Fibroblast of pulmonary artery (primary cell): ENCODE measurements at regions not wholly inside any gene's neighbourhood (a gene's known extent, or its start where the extent isn't known, plus 50 kb on each side); places are given as distances from the start of the nearest gene placed in this dataset.

Source experiments
- DNase-seq: peaks from one replicate; pipeline ENCODE4 v3.0.0-alpha.2; 2010; ENCODE audit warnings: low read depth
- H3K4me3 ChIP-seq: replicated peaks from 2 replicates; pipeline ENCODE4 v1.5.1; 2011; ENCODE audit warnings: low read depth, mild to moderate bottlenecking, control low read depth, low read length, moderate library complexity
- TF ChIP-seq, protein P1 (sequence below): IDR thresholded peaks from 2 replicates; pipeline ENCODE4 v1.5.1; 2011; ENCODE audit warnings: mild to moderate bottlenecking, control low read depth, low read length, inconsistent platforms; ENCODE audit errors: missing control alignments

DNA sequence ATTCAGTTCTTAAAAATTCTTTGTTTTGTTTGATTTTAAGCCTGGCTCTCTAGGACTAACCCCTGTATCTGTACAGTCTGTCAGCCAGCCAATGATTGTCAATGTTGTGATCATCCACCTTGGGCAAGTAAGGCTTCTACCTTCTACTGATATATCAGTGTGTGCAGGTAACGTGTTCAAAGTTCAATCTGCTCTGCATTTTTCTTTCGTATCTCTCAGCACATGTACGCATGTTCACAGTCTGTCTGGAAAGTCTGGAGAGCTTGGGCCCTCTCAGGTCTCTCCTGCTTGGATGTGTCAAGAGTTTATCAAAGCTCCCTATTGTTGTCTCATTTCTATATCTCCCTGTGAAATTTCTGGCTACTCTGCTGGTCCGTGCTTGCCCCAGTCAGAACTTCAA, 138.6 kb upstream of the VRK1 start:
- no peak for DNase-seq
- TF ChIP-seq, protein P1, sequence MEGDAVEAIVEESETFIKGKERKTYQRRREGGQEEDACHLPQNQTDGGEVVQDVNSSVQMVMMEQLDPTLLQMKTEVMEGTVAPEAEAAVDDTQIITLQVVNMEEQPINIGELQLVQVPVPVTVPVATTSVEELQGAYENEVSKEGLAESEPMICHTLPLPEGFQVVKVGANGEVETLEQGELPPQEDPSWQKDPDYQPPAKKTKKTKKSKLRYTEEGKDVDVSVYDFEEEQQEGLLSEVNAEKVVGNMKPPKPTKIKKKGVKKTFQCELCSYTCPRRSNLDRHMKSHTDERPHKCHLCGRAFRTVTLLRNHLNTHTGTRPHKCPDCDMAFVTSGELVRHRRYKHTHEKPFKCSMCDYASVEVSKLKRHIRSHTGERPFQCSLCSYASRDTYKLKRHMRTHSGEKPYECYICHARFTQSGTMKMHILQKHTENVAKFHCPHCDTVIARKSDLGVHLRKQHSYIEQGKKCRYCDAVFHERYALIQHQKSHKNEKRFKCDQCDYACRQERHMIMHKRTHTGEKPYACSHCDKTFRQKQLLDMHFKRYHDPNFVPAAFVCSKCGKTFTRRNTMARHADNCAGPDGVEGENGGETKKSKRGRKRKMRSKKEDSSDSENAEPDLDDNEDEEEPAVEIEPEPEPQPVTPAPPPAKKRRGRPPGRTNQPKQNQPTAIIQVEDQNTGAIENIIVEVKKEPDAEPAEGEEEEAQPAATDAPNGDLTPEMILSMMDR: no peak
- no peak overlapping the region for H3K4me3 ChIP-seq

DNA sequence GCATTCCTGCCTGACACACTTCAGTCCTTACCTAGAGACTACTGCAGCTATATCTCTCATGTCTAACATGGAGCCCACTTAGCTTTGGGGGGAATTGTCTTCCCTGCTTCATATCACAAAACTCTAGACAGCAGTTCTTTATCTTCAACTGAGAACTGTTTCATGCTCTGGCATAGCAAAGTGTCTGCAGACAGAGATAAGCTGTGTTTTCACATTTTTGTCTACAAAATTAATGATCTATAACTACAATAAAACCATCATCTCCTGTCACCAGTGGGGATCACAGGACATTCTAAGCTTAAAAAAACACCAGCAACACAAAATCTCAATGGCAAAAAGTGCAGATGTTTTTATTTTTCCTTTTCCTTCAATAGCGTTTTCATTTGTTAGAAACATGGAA, 137.1 kb upstream of the VRK1 start:
- no peak for DNase-seq
- H3K4me3 ChIP-seq: no peak overlapping the region
- TF ChIP-seq, protein P1: no peak

- TF ChIP-seq, protein P1: no peak
- no peak overlapping the region for H3K4me3 ChIP-seq
Measured at GRCh38 chr14:96660667-96661066, 136.5 kb upstream of the VRK1 start.

GRCh38 chr14:96661244-96661969, 135.8 kb upstream of the VRK1 start:
- H3K4me3 ChIP-seq: no peak overlapping the region
- no peak for DNase-seq
- TF ChIP-seq, protein P1: no peak

More at GRCh38 chr14:96660667-96661066, 136.5 kb upstream of the VRK1 start:
- no peak for DNase-seq

GRCh38 chr14:96662116-96662970, 134.8 kb upstream of the VRK1 start:
- TF ChIP-seq, protein P1: no peak
- H3K4me3 ChIP-seq: no peak overlapping the region
- no peak for DNase-seq

DNA sequence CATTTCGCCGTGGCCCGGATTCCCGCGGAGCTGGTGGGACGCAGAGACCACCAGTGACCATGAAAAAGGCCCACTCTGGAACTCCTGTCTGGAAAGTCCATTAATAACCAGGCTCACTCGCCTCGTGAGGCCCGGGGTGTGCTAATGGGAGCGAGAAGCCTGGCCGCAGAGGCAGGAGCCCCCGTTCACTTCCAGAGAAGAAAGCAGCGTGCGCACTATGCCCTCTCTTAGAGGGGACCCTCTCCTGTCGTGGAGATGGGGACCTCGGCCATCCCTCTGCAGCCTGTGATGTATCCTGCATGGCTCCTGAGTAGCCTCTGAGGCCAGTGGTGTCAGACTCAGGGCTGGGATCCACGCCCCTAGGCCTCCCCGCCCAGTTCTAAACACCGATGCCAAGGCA, 134.1 kb upstream of the VRK1 start:
- TF ChIP-seq, protein P1: no peak
- no peak for DNase-seq
- no peak overlapping the region for H3K4me3 ChIP-seq
